Neural cell (in vitro differentiated cells): ENCODE measurements at regions not wholly inside any gene's neighbourhood (a gene's known extent, or its start where the extent isn't known, plus 50 kb on each side); places are given as distances from the start of the nearest gene placed in this dataset.

Experiments used
- EZH2 ChIP-seq: fragments of 200-600, 300-800 bp; shearing (Covaris generic), sonication (generic); IDR thresholded peaks from 2 replicates; pipeline ENCODE4 v1.6.1; 2014; ENCODE audit warnings: antibody characterized with exemption, low read length, borderline replicate concordance, mild to moderate bottlenecking; ENCODE audit not compliant: insufficient read depth, poor library complexity, severe bottlenecking
- POLR2AphosphoS5 ChIP-seq: IDR thresholded peaks from 2 replicates; pipeline ENCODE4 v1.6.1; 2012
- TF ChIP-seq, protein P1 (sequence below): fragments of 450-650 bp; IDR thresholded peaks from 2 replicates; pipeline ENCODE4 v1.5.1; 2014; ENCODE audit warnings: antibody characterized with exemption, mild to moderate bottlenecking, moderate library complexity; ENCODE audit not compliant: poor library complexity, severe bottlenecking

GRCh38 chrX:95760356-95760755 lies 924.3 kb upstream of the DIAPH2 start:
- TF ChIP-seq, protein P1, sequence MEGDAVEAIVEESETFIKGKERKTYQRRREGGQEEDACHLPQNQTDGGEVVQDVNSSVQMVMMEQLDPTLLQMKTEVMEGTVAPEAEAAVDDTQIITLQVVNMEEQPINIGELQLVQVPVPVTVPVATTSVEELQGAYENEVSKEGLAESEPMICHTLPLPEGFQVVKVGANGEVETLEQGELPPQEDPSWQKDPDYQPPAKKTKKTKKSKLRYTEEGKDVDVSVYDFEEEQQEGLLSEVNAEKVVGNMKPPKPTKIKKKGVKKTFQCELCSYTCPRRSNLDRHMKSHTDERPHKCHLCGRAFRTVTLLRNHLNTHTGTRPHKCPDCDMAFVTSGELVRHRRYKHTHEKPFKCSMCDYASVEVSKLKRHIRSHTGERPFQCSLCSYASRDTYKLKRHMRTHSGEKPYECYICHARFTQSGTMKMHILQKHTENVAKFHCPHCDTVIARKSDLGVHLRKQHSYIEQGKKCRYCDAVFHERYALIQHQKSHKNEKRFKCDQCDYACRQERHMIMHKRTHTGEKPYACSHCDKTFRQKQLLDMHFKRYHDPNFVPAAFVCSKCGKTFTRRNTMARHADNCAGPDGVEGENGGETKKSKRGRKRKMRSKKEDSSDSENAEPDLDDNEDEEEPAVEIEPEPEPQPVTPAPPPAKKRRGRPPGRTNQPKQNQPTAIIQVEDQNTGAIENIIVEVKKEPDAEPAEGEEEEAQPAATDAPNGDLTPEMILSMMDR: no peak
- TF ChIP-seq EZH2 (no peak), POLR2AphosphoS5 (no peak)
